Astrocyte of the cerebellum (primary cell): ENCODE measurements at regions not wholly inside any gene's neighbourhood (a gene's known extent, or its start where the extent isn't known, plus 50 kb on each side); places are given as distances from the start of the nearest gene placed in this dataset.
A peak's percentile ranks its signal among the peaks of the same experiment; 100 is the strongest.

Experiments
- DNase-seq: peaks from one replicate; pipeline ENCODE4 v3.0.0-alpha.2; 2011; ENCODE audit warnings: low read depth
- H3K4me3 ChIP-seq: 2 replicates; pipeline ENCODE4 v1.5.1; 2011; ENCODE audit warnings: mild to moderate bottlenecking, low read depth, low read length, moderate library complexity
- in situ Hi-C: cut with HindIII; loops from 2 replicates; pipeline ENCODE4 v1.10.0; 2017; ENCODE audit warnings: low sequenced_read_pairs
- TF ChIP-seq, protein P1 (sequence below): IDR thresholded peaks from 2 replicates; pipeline ENCODE4 v1.5.1; 2012; ENCODE audit warnings: low read length, low read depth, moderate library complexity, mild to moderate bottlenecking; ENCODE audit errors: missing control alignments

DNA sequence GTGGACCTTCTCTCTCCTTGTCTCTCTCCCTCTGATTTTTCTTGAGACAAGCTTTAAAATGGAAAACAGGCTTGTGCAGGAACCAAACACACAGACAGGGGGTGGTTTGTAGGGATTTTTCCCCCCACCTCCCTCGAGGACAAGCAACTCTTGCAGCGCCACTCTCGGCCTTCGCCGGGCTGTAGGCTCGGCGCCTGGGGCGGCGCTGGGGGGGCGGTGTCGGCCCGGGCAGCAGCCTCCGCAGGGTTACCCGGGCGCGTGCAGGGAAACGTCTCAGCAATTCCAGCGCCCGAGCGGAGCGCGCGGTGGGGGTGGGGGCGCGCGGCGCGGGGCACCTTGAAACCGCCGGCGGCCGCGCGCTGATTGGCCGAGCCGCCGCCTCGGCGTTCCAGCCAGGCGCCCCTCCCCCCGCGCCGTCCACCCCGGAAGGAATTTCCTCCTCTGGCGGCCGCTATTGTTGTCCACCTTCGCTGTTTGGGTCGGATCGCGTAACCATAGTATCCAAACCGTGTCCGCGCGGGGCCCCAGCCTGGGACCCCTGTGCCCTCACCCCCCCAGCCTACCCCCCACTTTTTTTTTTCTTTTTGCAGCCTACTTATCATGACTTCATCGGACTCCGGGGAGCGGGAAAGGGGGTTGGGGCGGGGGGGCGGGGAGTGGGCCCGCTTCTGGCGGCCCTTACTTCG lies 59.8 kb upstream of the ACOT11 start:
- in situ Hi-C loops, result loop anchor here (5.0 kb wide), 2 partner anchors 76 to 161 kb away; no protein-coding TSS in a partner anchor
- peak; percentile 65 for DNase-seq
- TF ChIP-seq, protein P1, sequence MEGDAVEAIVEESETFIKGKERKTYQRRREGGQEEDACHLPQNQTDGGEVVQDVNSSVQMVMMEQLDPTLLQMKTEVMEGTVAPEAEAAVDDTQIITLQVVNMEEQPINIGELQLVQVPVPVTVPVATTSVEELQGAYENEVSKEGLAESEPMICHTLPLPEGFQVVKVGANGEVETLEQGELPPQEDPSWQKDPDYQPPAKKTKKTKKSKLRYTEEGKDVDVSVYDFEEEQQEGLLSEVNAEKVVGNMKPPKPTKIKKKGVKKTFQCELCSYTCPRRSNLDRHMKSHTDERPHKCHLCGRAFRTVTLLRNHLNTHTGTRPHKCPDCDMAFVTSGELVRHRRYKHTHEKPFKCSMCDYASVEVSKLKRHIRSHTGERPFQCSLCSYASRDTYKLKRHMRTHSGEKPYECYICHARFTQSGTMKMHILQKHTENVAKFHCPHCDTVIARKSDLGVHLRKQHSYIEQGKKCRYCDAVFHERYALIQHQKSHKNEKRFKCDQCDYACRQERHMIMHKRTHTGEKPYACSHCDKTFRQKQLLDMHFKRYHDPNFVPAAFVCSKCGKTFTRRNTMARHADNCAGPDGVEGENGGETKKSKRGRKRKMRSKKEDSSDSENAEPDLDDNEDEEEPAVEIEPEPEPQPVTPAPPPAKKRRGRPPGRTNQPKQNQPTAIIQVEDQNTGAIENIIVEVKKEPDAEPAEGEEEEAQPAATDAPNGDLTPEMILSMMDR, result peak; percentile 32

GRCh38 chr1:54487571-54488050 lies 60.4 kb upstream of the ACOT11 start:
- TF ChIP-seq, protein P1, result no peak
- in situ Hi-C loops, result loop anchor here (5.0 kb wide), 2 partner anchors 75 to 160 kb away; no protein-coding TSS in a partner anchor
- H3K4me3 ChIP-seq, result peak overlapping the region; percentile 47
- DNase-seq, result no peak

More for the DNA sequence above, 59.8 kb upstream of the ACOT11 start:
- H3K4me3 ChIP-seq, result peak overlapping the region; percentile 47

DNA sequence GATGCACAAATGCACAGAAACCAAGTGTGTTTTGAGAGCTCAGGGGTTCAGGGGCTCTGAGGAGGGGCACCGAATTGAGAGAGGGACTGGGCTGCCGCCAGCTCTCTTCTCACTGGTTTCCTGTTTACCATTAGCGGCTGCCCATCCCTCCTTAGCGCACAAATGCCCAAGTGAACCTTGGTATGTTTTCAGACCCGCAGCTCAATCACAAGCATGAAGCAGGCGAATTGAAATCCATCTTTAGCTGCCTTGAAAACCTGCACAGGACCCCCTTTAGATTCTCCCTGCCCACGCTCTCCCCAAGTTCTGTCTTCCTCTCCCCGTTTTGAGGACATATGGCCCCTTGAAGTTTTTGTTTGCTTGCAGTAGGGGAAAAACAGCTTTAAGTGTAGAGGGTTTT lies 61.1 kb upstream of the ACOT11 start:
- no peak for DNase-seq
- in situ Hi-C loops, result loop anchor here (5.0 kb wide), 2 partner anchors 75 to 160 kb away; no protein-coding TSS in a partner anchor
- H3K4me3 ChIP-seq, result no peak overlapping the region
- TF ChIP-seq, protein P1, result no peak

DNA sequence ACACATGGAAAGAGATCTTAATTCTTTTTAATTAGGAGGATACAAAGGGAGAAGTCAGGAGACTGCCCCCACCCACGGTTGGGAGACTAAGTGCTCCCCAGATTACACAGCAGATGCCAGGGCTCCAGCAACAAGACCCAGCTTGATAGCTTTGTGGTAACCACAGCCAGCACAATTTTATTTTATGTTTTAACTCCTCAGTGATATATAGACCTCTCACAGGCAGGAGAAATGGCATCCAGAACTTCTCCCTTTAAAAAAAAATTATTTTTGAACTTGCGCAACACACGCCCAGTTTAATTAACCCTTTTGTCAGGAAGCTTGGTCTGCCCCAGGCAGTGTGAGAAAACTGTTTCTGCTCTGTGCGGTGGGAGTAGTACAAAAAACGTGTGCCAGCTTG lies 62.6 kb upstream of the ACOT11 start:
- in situ Hi-C loops, result loop anchor here (5.0 kb wide), 2 partner anchors 73 to 158 kb away; no protein-coding TSS in a partner anchor
- no peak for DNase-seq
- TF ChIP-seq, protein P1, result no peak
- no peak overlapping the region for H3K4me3 ChIP-seq

GRCh38 chr1:54483875-54484437 lies 64.1 kb upstream of the ACOT11 start:
- no peak for DNase-seq
- TF ChIP-seq, protein P1, result no peak
- in situ Hi-C loops, result no loop called here
- H3K4me3 ChIP-seq, result no peak overlapping the region

DNA sequence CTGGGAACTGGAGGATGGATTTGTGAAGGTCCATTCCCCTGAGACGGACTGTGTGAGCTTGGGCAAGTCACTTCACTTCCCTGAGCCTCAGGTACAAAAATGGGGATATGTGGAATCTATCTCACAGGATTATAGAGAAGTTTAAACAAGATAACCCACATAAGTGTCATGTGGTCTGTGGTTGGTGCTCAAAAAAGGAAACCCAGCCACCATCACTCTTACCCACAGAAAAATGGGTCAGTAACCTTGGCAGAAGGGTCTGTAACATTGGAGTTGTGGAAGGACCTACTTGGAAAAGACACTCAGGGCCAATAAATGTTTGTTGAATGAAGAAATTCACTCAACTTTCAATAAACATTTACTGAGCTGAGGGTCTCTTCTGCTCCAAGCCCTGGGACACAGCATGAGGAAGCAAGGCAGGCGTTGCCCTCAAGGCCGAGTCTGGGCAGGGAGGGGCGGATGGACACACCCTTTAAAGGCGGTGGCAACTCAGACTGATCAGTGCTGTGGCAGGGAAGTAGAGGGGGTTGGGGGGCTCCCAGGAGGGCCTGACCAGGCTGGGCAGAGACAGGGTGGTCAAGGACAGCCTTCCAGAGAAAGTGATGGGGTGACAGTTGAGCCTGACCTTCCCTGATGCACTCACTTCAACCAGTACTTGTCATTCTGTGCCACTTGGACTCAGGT lies 66.7 kb upstream of the ACOT11 start:
- no peak for DNase-seq
- in situ Hi-C loops, result no loop called here
- H3K4me3 ChIP-seq, result no peak overlapping the region
- TF ChIP-seq, protein P1, result no peak
